Fibroblast of pulmonary artery (primary cell): ENCODE measurements at regions not wholly inside any gene's neighbourhood (a gene's known extent, or its start where the extent isn't known, plus 50 kb on each side); places are given as distances from the start of the nearest gene placed in this dataset.

Experiments used
- DNase-seq: peaks from one replicate; pipeline ENCODE4 v3.0.0-alpha.2; 2010; ENCODE audit warnings: low read depth
- H3K4me3 ChIP-seq: replicated peaks from 2 replicates; pipeline ENCODE4 v1.5.1; 2011; ENCODE audit warnings: low read depth, mild to moderate bottlenecking, control low read depth, low read length, moderate library complexity
- TF ChIP-seq, protein P1 (sequence below): IDR thresholded peaks from 2 replicates; pipeline ENCODE4 v1.5.1; 2011; ENCODE audit warnings: mild to moderate bottlenecking, control low read depth, low read length, inconsistent platforms; ENCODE audit errors: missing control alignments

- no peak overlapping the region for H3K4me3 ChIP-seq
- TF ChIP-seq, protein P1, sequence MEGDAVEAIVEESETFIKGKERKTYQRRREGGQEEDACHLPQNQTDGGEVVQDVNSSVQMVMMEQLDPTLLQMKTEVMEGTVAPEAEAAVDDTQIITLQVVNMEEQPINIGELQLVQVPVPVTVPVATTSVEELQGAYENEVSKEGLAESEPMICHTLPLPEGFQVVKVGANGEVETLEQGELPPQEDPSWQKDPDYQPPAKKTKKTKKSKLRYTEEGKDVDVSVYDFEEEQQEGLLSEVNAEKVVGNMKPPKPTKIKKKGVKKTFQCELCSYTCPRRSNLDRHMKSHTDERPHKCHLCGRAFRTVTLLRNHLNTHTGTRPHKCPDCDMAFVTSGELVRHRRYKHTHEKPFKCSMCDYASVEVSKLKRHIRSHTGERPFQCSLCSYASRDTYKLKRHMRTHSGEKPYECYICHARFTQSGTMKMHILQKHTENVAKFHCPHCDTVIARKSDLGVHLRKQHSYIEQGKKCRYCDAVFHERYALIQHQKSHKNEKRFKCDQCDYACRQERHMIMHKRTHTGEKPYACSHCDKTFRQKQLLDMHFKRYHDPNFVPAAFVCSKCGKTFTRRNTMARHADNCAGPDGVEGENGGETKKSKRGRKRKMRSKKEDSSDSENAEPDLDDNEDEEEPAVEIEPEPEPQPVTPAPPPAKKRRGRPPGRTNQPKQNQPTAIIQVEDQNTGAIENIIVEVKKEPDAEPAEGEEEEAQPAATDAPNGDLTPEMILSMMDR, result no peak
- DNase-seq, result no peak
These were observed 141.1 kb upstream of the ZNF385D start for GRCh38 chr3:21892104-21892503.

GRCh38 chr3:21893242-21893641 lies 142.2 kb upstream of the ZNF385D start:
- no peak overlapping the region for H3K4me3 ChIP-seq
- TF ChIP-seq, protein P1, result no peak
- DNase-seq, result peak; percentile 36

DNA sequence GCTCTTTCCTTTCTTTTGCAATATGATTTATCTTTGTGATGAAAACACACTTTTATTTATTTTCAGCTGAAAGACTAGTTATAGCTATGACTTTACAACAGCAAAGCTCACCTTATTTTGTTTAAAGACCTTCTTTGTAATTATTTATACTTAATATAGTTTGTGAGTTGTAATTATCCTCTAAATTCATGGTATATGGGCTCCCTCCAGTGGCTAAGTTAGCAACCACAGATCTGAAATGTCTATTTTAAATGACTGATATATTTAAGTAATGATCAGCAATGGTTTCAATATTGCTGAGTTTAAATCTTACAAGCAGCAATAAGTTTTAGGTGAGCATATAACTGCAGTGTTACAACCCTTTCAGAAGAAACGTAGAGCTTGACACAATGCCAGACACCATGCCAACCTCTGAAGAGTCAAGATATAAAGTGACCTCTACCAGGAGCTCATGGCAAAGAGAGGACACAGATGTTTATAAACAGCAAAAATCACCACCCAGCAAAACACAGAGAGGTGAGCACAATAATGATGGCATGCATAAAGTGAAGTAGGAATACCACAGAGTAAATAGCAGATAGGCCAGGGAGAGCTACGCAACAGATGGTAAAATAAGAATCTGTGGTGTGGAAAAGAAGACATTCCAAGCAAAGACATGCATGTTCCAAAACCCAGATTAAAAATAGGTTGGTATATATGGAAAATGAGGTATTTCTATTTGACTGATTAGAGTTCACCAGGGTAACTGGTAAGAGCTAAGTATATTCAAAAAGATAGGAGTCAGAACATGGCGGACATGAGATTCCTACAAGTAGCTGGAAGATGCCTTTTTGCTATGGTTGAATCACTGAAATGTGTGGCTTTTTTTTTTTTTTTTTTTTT lies 143.7 kb upstream of the ZNF385D start:
- H3K4me3 ChIP-seq, result no peak overlapping the region
- TF ChIP-seq, protein P1, result peak; percentile 62
- DNase-seq, result peak; percentile 57

DNA sequence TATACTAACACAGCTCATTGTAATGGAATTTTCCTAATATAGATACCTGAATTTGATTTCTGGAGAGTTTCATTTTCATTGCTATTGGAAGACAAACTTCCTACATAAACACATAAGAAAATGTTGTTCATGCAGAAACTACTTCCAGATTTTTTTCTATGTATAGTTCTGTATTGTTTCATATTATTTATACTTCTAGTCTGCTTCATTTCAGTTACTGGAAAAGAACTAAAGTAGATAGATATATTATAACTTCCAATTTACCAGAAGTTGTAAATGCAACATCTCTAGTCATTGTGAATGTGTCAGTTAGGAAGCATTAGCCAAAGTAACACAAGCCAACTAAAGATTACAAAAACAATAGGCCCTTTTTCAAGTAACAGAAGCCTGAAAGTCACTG lies 147.3 kb upstream of the ZNF385D start:
- H3K4me3 ChIP-seq, result no peak overlapping the region
- TF ChIP-seq, protein P1, result no peak
- DNase-seq, result no peak

DNA sequence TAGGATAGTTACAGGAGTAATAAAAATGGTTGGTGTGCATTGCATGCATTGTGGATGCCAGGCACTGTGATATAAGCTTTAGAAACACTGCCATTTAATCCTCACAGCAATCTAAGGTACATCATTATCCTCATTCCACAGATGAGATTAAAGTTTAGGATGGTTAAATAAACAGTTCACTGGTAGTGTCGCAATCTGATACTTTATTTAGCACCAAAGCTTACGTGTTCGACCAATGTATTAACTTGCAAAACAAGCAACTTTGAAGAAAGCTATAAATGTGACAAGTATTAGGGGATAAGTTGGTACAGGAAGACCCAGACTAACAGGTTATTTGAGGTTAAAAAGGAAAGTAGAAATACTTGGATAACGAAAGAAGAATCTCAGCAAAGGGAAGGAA lies 150.5 kb upstream of the ZNF385D start:
- H3K4me3 ChIP-seq, result no peak overlapping the region
- TF ChIP-seq, protein P1, result no peak
- DNase-seq, result no peak

- no peak overlapping the region for H3K4me3 ChIP-seq
- no peak for DNase-seq
- TF ChIP-seq, protein P1, result no peak
These were observed 151.9 kb upstream of the ZNF385D start for GRCh38 chr3:21902956-21903355.

DNA sequence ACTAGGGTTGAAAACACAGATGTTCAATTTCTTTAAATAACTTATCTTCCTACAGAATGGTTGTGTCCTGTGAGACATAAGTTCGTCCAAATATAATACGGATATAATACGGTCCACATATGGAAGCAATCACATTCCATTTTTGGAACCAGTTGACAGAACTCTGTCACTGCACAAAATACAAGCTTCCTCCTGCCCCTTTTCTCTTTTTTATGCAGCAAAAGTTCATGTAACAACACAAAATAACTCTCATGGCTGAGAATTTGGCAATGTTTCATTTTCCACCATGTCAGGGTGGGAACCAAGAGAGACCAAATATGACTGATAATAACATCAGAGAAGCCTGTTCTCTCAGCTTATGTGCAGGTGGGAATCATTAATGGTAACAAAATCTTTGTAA lies 158.1 kb upstream of the ZNF385D start:
- no peak for DNase-seq

More for the DNA sequence above, 158.1 kb upstream of the ZNF385D start:
- no peak overlapping the region for H3K4me3 ChIP-seq
- TF ChIP-seq, protein P1, result no peak
